ENCODE measurements at regions not wholly inside any gene's neighbourhood (a gene's known extent, or its start where the extent isn't known, plus 50 kb on each side); places are given as distances from the start of the nearest gene placed in this dataset.

GRCh38 chr9:7324152-7324598 is 475.4 kb downstream of the DMAC1 start:
- no peak for TF ChIP-seq CTCF (IDR thresholded peaks at IDR 0.05)
- no peak for TF ChIP-seq POLR2A (IDR thresholded peaks at IDR 0.05)
- TF ChIP-seq EP300 (IDR thresholded peaks at IDR 0.05; ENCODE audit: low read depth): no peak
- TF ChIP-seq POLR2AphosphoS5 (IDR thresholded peaks at IDR 0.05): no peak
